CD8-positive, alpha-beta memory T cell (primary cell): ENCODE measurements at regions not wholly inside any gene's neighbourhood (a gene's known extent, or its start where the extent isn't known, plus 50 kb on each side); places are given as distances from the start of the nearest gene placed in this dataset.
"Not testable (repeated sequence)": the region's sequence is repeated elsewhere in the genome, so short reads cannot be mapped to it uniquely, and the experiment has no call there.

Experiments used
- CTCF ChIA-PET: fragments of 350-600 bp; sonication (Branson Sonifier 250); formaldehyde crosslinking; loops from one replicate; lab custom pipeline; 2021; ENCODE audit warnings: antibody characterized with exemption; lab: Charles Lee
- POLR2A ChIA-PET: fragments of 350-600 bp; sonication (Branson Sonifier 250); formaldehyde crosslinking; loops from one replicate; lab custom pipeline; 2021; ENCODE audit warnings: antibody characterized with exemption; lab: Charles Lee
- DNase-seq, 5 donors: peaks; one replicate each; pipeline versions ENCODE4 v3.0.0 to v3.0.0-alpha.2; 2020 to 2022; ENCODE audit warnings: mixed read lengths in 1 of 5
- H3K27ac ChIP-seq: one replicate; pipeline ENCODE4 v1.7.0; 2013; ENCODE audit warnings: low read depth, mild to moderate bottlenecking, low read length, moderate library complexity
- H3K27me3 ChIP-seq: 2 replicates; pipeline ENCODE4 v1.7.0; 2013; ENCODE audit warnings: low read length, mild to moderate bottlenecking; ENCODE audit not compliant: insufficient read depth, poor library complexity, severe bottlenecking
- H3K36me3 ChIP-seq: 2 replicates; pipeline ENCODE4 v1.7.0; 2013; ENCODE audit warnings: mild to moderate bottlenecking, low read length, moderate library complexity; ENCODE audit not compliant: insufficient read depth
- H3K4me1 ChIP-seq: 2 replicates; pipeline ENCODE4 v1.7.0; 2013; ENCODE audit warnings: mild to moderate bottlenecking, low read length, moderate library complexity; ENCODE audit not compliant: insufficient read depth
- H3K4me3 ChIP-seq: 2 replicates; pipeline ENCODE4 v1.7.0; 2013; ENCODE audit warnings: mild to moderate bottlenecking, low read length
- H3K9me3 ChIP-seq: 2 replicates; pipeline ENCODE4 v1.7.0; 2013; ENCODE audit warnings: mild to moderate bottlenecking, low read length
- H3K27ac Mint-ChIP-seq, 8 donors: one replicate each; pipeline ENCODE4 v1.8.0; 2020 to 2021; ENCODE audit warnings: mixed read lengths in 8 of 8, mild to moderate bottlenecking in 6 of 8, inconsistent platforms in 3 of 8, moderate library complexity in 3 of 8
- H3K27me3 Mint-ChIP-seq, 2 donors: one replicate each; pipeline ENCODE4 v1.8.0; 2020 to 2021; ENCODE audit warnings: mixed read lengths in 2 of 2, mild to moderate bottlenecking in 1 of 2, moderate library complexity in 1 of 2
- H3K36me3 Mint-ChIP-seq, 3 donors: one replicate each; pipeline ENCODE4 v1.8.0; 2020 to 2021; ENCODE audit warnings: mixed read lengths in 3 of 3, inconsistent platforms in 1 of 3, mild to moderate bottlenecking in 1 of 3
- H3K4me1 Mint-ChIP-seq, 3 donors: one replicate each; pipeline ENCODE4 v1.8.0; 2020 to 2021; ENCODE audit warnings: mixed read lengths in 3 of 3, inconsistent platforms in 1 of 3, mild to moderate bottlenecking in 1 of 3
- H3K4me3 Mint-ChIP-seq, 7 donors: one replicate each; pipeline ENCODE4 v1.8.0; 2020 to 2021; ENCODE audit warnings: mixed read lengths in 7 of 7, mild to moderate bottlenecking in 6 of 7, moderate library complexity in 4 of 7, inconsistent platforms in 2 of 7
- H3K9me3 Mint-ChIP-seq, 5 donors: one replicate each; pipeline ENCODE4 v1.8.0; 2020 to 2022; ENCODE audit warnings: mixed read lengths in 5 of 5, mild to moderate bottlenecking in 3 of 5, moderate library complexity in 2 of 5, inconsistent platforms in 1 of 5

DNA sequence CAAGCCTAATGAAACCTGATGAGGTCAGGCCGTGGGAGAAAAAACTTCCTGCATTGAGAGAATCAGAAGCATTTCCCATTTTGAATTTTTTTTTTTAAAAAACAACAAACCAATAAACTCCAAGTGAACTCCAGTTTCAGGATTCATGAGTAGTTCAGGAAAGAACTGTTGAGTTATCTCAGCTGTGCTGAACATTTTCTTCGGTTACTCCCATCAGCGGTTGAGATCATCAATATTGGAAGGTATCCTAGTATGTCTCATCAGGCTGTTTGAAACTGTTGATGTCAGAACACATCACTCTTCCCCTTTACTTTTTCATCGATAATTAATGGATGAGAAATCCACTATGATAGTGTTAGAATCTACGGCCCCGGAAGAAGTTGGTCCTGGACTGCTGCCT lies 82.4 kb upstream of the ADGRG2 start:
- ChIA-PET CTCF (no interaction called here), POLR2A (no interaction called here)
- Mint-ChIP-seq H3K27me3 (peaks cover 0 to 6% of the 10 kb centered on the region in 2 donors), H3K27ac (no peak overlapping the region), H3K9me3 (peaks cover 0 to 2% (median 0%) of the 10 kb centered on the region in 5 donors), H3K4me1 (peaks cover 0 to 3% (median 0%) of the 10 kb centered on the region in 3 donors), H3K36me3 (no peaks in the 10 kb centered on the region), H3K4me3 (no peak overlapping the region)
- H3K4me3 ChIP-seq: no peak overlapping the region
- H3K4me1 ChIP-seq: no peaks in the 10 kb centered on the region
- no peak overlapping the region for H3K27ac ChIP-seq
- no peaks in the 10 kb centered on the region for H3K27me3 ChIP-seq
- DNase-seq: no peak
- no peaks in the 10 kb centered on the region for H3K36me3 ChIP-seq
- no peaks in the 10 kb centered on the region for H3K9me3 ChIP-seq

DNA sequence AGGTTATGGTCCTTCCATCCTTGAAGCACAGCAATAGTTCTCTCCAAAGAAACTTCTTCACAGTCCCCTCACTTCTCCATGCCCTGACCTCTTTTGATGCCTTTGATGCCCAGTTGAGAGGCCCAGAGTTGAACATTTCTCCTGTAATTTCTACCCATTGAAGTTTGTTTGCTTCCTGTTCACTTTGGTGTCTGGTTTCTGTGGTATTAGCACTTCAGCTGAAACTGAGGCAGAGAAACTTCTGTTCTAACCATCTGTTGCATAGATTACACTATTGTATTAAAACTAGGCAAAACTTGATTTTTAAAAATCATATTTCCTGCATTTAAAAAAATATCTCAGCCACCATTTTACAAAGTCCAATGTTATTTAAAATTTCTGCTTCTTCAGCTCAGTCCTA lies 89.8 kb upstream of the ADGRG2 start:
- peaks cover 6 to 20% (median 13%) of the 10 kb centered on the region in 3 donors for H3K4me1 Mint-ChIP-seq
- CTCF ChIA-PET: no interaction called here
- H3K9me3 Mint-ChIP-seq: no peaks in the 10 kb centered on the region

DNA sequence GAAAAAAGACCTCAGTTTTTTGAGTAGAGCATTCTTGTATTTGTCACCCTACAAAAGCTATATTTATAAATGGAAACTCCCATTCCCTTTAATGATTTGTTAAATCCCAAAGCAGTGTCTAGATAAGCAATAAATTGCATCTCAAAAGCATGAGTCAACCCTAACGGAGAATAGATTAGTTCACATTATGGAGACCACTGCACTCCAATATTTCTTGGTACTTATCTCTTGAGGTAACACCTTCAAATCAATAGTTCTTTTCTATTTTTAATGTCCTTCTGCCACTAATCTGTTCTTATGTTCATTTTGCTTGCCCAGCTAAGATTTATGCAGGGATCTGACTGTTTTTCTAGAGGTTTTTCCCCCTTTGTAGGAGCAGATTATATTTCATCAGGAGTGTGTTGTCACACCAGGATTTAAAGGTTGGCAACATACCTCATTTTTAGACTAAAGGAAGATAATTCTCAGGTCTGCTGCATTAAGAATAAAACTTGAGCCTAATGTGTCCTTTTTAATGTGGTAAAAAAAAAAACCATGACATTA lies 91.4 kb upstream of the ADGRG2 start:
- no peaks in the 10 kb centered on the region for H3K9me3 Mint-ChIP-seq
- no peak overlapping the region for H3K4me3 ChIP-seq
- CTCF ChIA-PET: no interaction called here

More for the DNA sequence above, 89.8 kb upstream of the ADGRG2 start:
- DNase-seq: no peak
- Histone ChIP-seq H3K36me3 (no peaks in the 10 kb centered on the region), H3K4me1 (no peaks in the 10 kb centered on the region), H3K27me3 (no peaks in the 10 kb centered on the region), H3K27ac (no peak overlapping the region), H3K9me3 (no peaks in the 10 kb centered on the region), H3K4me3 (no peak overlapping the region)
- Mint-ChIP-seq H3K4me3 (peak overlapping the region in 6 of 7 donors; percentile 9 to 68 (median 27)), H3K27ac (peak overlapping the region in 6 of 8 donors; percentile 1 to 83 (median 38)), H3K27me3 (peaks cover 0 to 1% of the 10 kb centered on the region in 2 donors), H3K36me3 (no peaks in the 10 kb centered on the region)
- POLR2A ChIA-PET: no interaction called here

GRCh38 chrX:19214311-19214710 lies 92.0 kb upstream of the ADGRG2 start:
- DNase-seq: no peak
- peaks cover 6 to 20% (median 13%) of the 10 kb centered on the region in 3 donors for H3K4me1 Mint-ChIP-seq
- peaks cover 0 to 1% of the 10 kb centered on the region in 2 donors for H3K27me3 Mint-ChIP-seq
- Histone ChIP-seq H3K4me3 (no peak overlapping the region), H3K27me3 (no peaks in the 10 kb centered on the region), H3K27ac (no peak overlapping the region), H3K4me1 (no peaks in the 10 kb centered on the region), H3K36me3 (no peaks in the 10 kb centered on the region), H3K9me3 (no peaks in the 10 kb centered on the region)
- ChIA-PET CTCF (no interaction called here), POLR2A (no interaction called here)
- H3K36me3 Mint-ChIP-seq: no peaks in the 10 kb centered on the region
- H3K27ac Mint-ChIP-seq: no peak overlapping the region
- H3K9me3 Mint-ChIP-seq: no peaks in the 10 kb centered on the region
- no peak overlapping the region for H3K4me3 Mint-ChIP-seq

More for the DNA sequence above, 91.4 kb upstream of the ADGRG2 start:
- Mint-ChIP-seq H3K36me3 (no peaks in the 10 kb centered on the region), H3K4me1 (peaks cover 6 to 20% (median 13%) of the 10 kb centered on the region in 3 donors), H3K4me3 (no peak overlapping the region), H3K27ac (no peak overlapping the region), H3K27me3 (peaks cover 0 to 1% of the 10 kb centered on the region in 2 donors)
- POLR2A ChIA-PET: no interaction called here
- Histone ChIP-seq H3K36me3 (no peaks in the 10 kb centered on the region), H3K27me3 (no peaks in the 10 kb centered on the region), H3K4me1 (no peaks in the 10 kb centered on the region), H3K9me3 (no peaks in the 10 kb centered on the region), H3K27ac (no peak overlapping the region)
- no peak for DNase-seq

GRCh38 chrX:19225909-19226308 lies 103.6 kb upstream of the ADGRG2 start:
- Histone ChIP-seq H3K36me3 (no peaks in the 10 kb centered on the region), H3K4me1 (no peaks in the 10 kb centered on the region), H3K9me3 (no peaks in the 10 kb centered on the region), H3K27me3 (no peaks in the 10 kb centered on the region), H3K27ac (no peak overlapping the region), H3K4me3 (no peak overlapping the region)
- Mint-ChIP-seq H3K4me3 (no peak overlapping the region), H3K27ac (no peak overlapping the region), H3K4me1 (no peaks in the 10 kb centered on the region), H3K27me3 (peaks cover 2 to 4% of the 10 kb centered on the region in 2 donors), H3K9me3 (peaks cover 0 to 4% (median 0%) of the 10 kb centered on the region in 5 donors), H3K36me3 (no peaks in the 10 kb centered on the region)
- ChIA-PET POLR2A (no interaction called here), CTCF (no interaction called here)
- DNase-seq: no peak

- DNase-seq, H3K27me3 ChIP-seq, H3K4me1 Mint-ChIP-seq, H3K9me3 ChIP-seq, H3K27ac ChIP-seq, CTCF ChIA-PET, H3K4me3 ChIP-seq, H3K36me3 ChIP-seq, H3K27me3 Mint-ChIP-seq, POLR2A ChIA-PET, H3K9me3 Mint-ChIP-seq, H3K27ac Mint-ChIP-seq, H3K4me3 Mint-ChIP-seq, H3K36me3 Mint-ChIP-seq, H3K4me1 ChIP-seq: not testable (repeated sequence)
Observed at GRCh38 chrX:19229896-19230295, 107.6 kb upstream of the ADGRG2 start.

DNA sequence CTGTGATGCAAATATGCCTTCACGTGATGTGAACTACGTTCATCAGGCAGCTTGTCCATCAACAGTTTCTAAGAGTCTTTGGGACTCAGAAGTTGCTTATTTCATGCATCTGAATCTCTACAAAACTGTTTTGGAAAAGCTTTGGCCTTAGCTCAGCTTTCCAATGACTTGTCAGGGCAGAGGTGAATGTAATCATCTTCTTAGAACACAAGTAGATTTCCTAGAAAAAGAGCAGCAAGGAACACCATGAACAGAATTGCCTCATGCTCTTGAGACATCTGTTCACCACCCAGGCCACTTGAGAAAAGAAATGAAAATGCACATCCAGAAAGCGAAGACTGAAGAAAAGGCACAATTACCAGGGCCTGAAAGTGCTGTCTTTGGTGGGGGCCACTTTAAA lies 105.8 kb upstream of the PDHA1 start:
- Mint-ChIP-seq H3K27ac (no peak overlapping the region), H3K27me3 (peaks cover 5 to 7% of the 10 kb centered on the region in 2 donors), H3K4me3 (no peak overlapping the region), H3K36me3 (no peaks in the 10 kb centered on the region), H3K9me3 (peaks cover 0 to 13% (median 2%) of the 10 kb centered on the region in 5 donors), H3K4me1 (no peaks in the 10 kb centered on the region)
- Histone ChIP-seq H3K4me1 (no peaks in the 10 kb centered on the region), H3K27ac (no peak overlapping the region), H3K27me3 (no peaks in the 10 kb centered on the region), H3K9me3 (no peaks in the 10 kb centered on the region), H3K4me3 (no peak overlapping the region), H3K36me3 (no peaks in the 10 kb centered on the region)
- ChIA-PET CTCF (interaction anchor here (0.6 kb wide), 1 partner anchor 761 kb away, joined by 3 read pairs; no protein-coding TSS in a partner anchor), POLR2A (no interaction called here)
- no peak for DNase-seq

GRCh38 chrX:19243431-19243830 lies 100.3 kb upstream of the PDHA1 start:
- DNase-seq: no peak
- H3K4me3 ChIP-seq: no peak overlapping the region
- H3K9me3 Mint-ChIP-seq: peaks cover 0 to 19% (median 12%) of the 10 kb centered on the region in 5 donors
- H3K36me3 Mint-ChIP-seq: no peaks in the 10 kb centered on the region
- peaks cover 0 to 3% of the 10 kb centered on the region in 2 donors for H3K27me3 Mint-ChIP-seq
- CTCF ChIA-PET: no interaction called here
- no peaks in the 10 kb centered on the region for H3K27me3 ChIP-seq
- no peak overlapping the region for H3K27ac Mint-ChIP-seq
- no peaks in the 10 kb centered on the region for H3K4me1 ChIP-seq
- no peak overlapping the region for H3K27ac ChIP-seq
- H3K9me3 ChIP-seq: no peaks in the 10 kb centered on the region
- H3K4me1 Mint-ChIP-seq: no peaks in the 10 kb centered on the region
- no peak overlapping the region for H3K4me3 Mint-ChIP-seq
- POLR2A ChIA-PET: no interaction called here
- H3K36me3 ChIP-seq: no peaks in the 10 kb centered on the region
